ENCODE measurements at regions not wholly inside any gene's neighbourhood (a gene's known extent, or its start where the extent isn't known, plus 50 kb on each side); places are given as distances from the start of the nearest gene placed in this dataset.

GRCh38 chr17:53525590-53525989 lies 297.1 kb upstream of the KIF2B start:
- H2BK5ac ChIP-seq (ENCODE audit: low read depth, low read length, poor library complexity, severe bottlenecking) = no peak overlapping the region
- no peak overlapping the region for H3K9ac ChIP-seq (ENCODE audit: low read length)
- H3K9me3 ChIP-seq (ENCODE audit: control insufficient read depth, low read length) = peaks cover 22% of the 10 kb centered on the region
- H2AFZ ChIP-seq (ENCODE audit: low read depth, low read length) = no peak overlapping the region
- no peak overlapping the region for H2BK12ac ChIP-seq (ENCODE audit: low read length in 2 of 2)
- no peak for DNase-seq
- no peak overlapping the region for H3K4me3 ChIP-seq (ENCODE audit: insufficient read depth in 1 of 2, low read depth in 1 of 2, low read length in 2 of 2)
- H3K27ac ChIP-seq (ENCODE audit: low read length, poor library complexity, severe bottlenecking) = no peak overlapping the region
- H3K18ac ChIP-seq (ENCODE audit: low read depth in 1 of 2, low read length in 2 of 2) = no peak overlapping the region
- H4K91ac ChIP-seq (ENCODE audit: low read length) = no peak overlapping the region
- no peaks in the 10 kb centered on the region for H3K36me3 ChIP-seq (ENCODE audit: control insufficient read depth in 1 of 2, insufficient read depth in 2 of 2, low read depth in 1 of 2, low read length in 2 of 2)
- no peak overlapping the region for H3K14ac ChIP-seq (ENCODE audit: low read length in 2 of 2)
- no peak overlapping the region for H3K23ac ChIP-seq (ENCODE audit: low read length in 2 of 2)
- H2BK15ac ChIP-seq (ENCODE audit: low read depth, poor library complexity, severe bottlenecking) = no peak overlapping the region
- no peak overlapping the region for H3K4me2 ChIP-seq (ENCODE audit: low read length, poor library complexity, severe bottlenecking)
- H2AK5ac ChIP-seq (ENCODE audit: low read length, severe bottlenecking) = no peak overlapping the region
- no peaks in the 10 kb centered on the region for H3K4me1 ChIP-seq (ENCODE audit: control insufficient read depth, insufficient read depth, low read depth, low read length)
- no CpG with 5 or more reads among the region's 2 CpGs for WGBS
- H2BK120ac ChIP-seq (ENCODE audit: low read depth, low read length) = no peak overlapping the region
- H3K4ac ChIP-seq (ENCODE audit: low read depth in 1 of 2, low read length in 2 of 2) = no peak overlapping the region
- no peak overlapping the region for H4K8ac ChIP-seq (ENCODE audit: low read length)
- H3K79me1 ChIP-seq (replicated peaks; ENCODE audit: low read length, poor library complexity, severe bottlenecking) = no peaks in the 10 kb centered on the region
- no peaks in the 10 kb centered on the region for H3K27me3 ChIP-seq (ENCODE audit: control insufficient read depth in 1 of 2, insufficient read depth in 1 of 2, low read length in 2 of 2)

DNA sequence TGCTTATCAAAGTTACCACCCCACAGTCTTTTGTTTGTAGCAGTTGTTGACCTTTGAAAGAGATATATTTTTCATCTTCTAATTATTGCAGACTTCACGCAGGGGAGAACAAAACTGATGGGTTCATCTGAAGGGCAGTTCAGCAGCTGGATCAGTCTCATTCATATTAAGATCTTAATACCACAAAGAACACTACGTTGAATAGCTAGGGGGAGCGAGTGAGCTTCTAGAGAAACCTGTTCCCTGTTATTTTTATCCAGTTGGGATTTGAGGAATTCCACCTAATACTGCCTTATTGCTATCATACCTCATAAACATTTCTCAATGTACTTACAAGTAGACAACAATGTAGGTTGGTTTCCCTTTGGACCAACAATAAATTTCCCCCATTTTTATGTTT lies 306.1 kb upstream of the KIF2B start:
- Histone ChIP-seq H3K4me1 (ENCODE audit: control insufficient read depth, insufficient read depth, low read depth, low read length) (no peaks in the 10 kb centered on the region), H2BK120ac (ENCODE audit: low read depth, low read length) (no peak overlapping the region), H3K4ac (ENCODE audit: low read depth in 1 of 2, low read length in 2 of 2) (no peak overlapping the region), H4K8ac (ENCODE audit: low read length) (no peak overlapping the region), H3K79me1 (replicated peaks; ENCODE audit: low read length, poor library complexity, severe bottlenecking) (no peaks in the 10 kb centered on the region), H2BK15ac (ENCODE audit: low read depth, poor library complexity, severe bottlenecking) (no peak overlapping the region), H2AFZ (ENCODE audit: low read depth, low read length) (no peak overlapping the region), H3K14ac (ENCODE audit: low read length in 2 of 2) (no peak overlapping the region), H3K18ac (ENCODE audit: low read depth in 1 of 2, low read length in 2 of 2) (no peak overlapping the region), H3K9me3 (ENCODE audit: control insufficient read depth, low read length) (peaks cover 17% of the 10 kb centered on the region), H3K4me3 (ENCODE audit: insufficient read depth in 1 of 2, low read depth in 1 of 2, low read length in 2 of 2) (no peak overlapping the region), H2BK12ac (ENCODE audit: low read length in 2 of 2) (no peak overlapping the region), H3K27me3 (ENCODE audit: control insufficient read depth in 1 of 2, insufficient read depth in 1 of 2, low read length in 2 of 2) (no peaks in the 10 kb centered on the region), H3K9ac (ENCODE audit: low read length) (no peak overlapping the region), H3K23ac (ENCODE audit: low read length in 2 of 2) (no peak overlapping the region), H4K91ac (ENCODE audit: low read length) (no peak overlapping the region), H3K27ac (ENCODE audit: low read length, poor library complexity, severe bottlenecking) (no peak overlapping the region), H3K36me3 (ENCODE audit: control insufficient read depth in 1 of 2, insufficient read depth in 2 of 2, low read depth in 1 of 2, low read length in 2 of 2) (no peaks in the 10 kb centered on the region), H2AK5ac (ENCODE audit: low read length, severe bottlenecking) (no peak overlapping the region), H3K4me2 (ENCODE audit: low read length, poor library complexity, severe bottlenecking) (no peak overlapping the region), H2BK5ac (ENCODE audit: low read depth, low read length, poor library complexity, severe bottlenecking) (no peak overlapping the region)
- peak; percentile 5 for DNase-seq
- 13% methylated on average over 3 of the region's 3 CpGs for WGBS

DNA sequence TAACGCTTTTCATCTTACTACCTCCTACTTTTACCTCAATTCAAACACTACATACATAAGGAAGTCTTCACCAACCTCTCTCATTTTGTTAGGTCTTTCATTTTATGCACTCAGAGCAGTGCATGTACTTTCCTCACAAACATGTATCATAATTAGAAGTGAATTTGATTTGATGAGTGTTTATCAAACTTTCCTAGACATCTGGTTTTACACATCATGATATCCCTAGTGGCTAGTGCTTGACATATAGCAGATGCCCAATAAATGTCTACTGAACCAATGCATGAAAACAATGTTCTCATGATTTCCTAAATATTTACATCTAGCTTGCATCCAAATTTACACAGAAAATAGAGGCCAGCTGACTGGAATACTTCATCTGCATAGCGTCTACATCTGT lies 323.4 kb upstream of the KIF2B start:
- Histone ChIP-seq H3K4ac (ENCODE audit: low read depth in 1 of 2, low read length in 2 of 2) (no peak overlapping the region), H3K4me2 (ENCODE audit: low read length, poor library complexity, severe bottlenecking) (no peak overlapping the region), H3K9ac (ENCODE audit: low read length) (no peak overlapping the region), H3K23ac (ENCODE audit: low read length in 2 of 2) (no peak overlapping the region), H4K8ac (ENCODE audit: low read length) (no peak overlapping the region), H3K27ac (ENCODE audit: low read length, poor library complexity, severe bottlenecking) (no peak overlapping the region), H3K27me3 (ENCODE audit: control insufficient read depth in 1 of 2, insufficient read depth in 1 of 2, low read length in 2 of 2) (no peaks in the 10 kb centered on the region), H2BK12ac (ENCODE audit: low read length in 2 of 2) (no peak overlapping the region), H2AK5ac (ENCODE audit: low read length, severe bottlenecking) (no peak overlapping the region), H2BK15ac (ENCODE audit: low read depth, poor library complexity, severe bottlenecking) (no peak overlapping the region), H3K18ac (ENCODE audit: low read depth in 1 of 2, low read length in 2 of 2) (no peak overlapping the region), H2AFZ (ENCODE audit: low read depth, low read length) (no peak overlapping the region), H3K4me3 (ENCODE audit: insufficient read depth in 1 of 2, low read depth in 1 of 2, low read length in 2 of 2) (no peak overlapping the region), H2BK5ac (ENCODE audit: low read depth, low read length, poor library complexity, severe bottlenecking) (no peak overlapping the region), H3K9me3 (ENCODE audit: control insufficient read depth, low read length) (no peaks in the 10 kb centered on the region), H3K79me1 (replicated peaks; ENCODE audit: low read length, poor library complexity, severe bottlenecking) (no peaks in the 10 kb centered on the region), H3K4me1 (ENCODE audit: control insufficient read depth, insufficient read depth, low read depth, low read length) (no peaks in the 10 kb centered on the region), H3K14ac (ENCODE audit: low read length in 2 of 2) (no peak overlapping the region), H2BK120ac (ENCODE audit: low read depth, low read length) (no peak overlapping the region), H3K36me3 (ENCODE audit: control insufficient read depth in 1 of 2, insufficient read depth in 2 of 2, low read depth in 1 of 2, low read length in 2 of 2) (no peaks in the 10 kb centered on the region), H4K91ac (ENCODE audit: low read length) (no peak overlapping the region)
- no CpG with 5 or more reads among the region's 2 CpGs for WGBS
- DNase-seq = peak; percentile 17

- no peaks in the 10 kb centered on the region for H3K9me3 ChIP-seq (ENCODE audit: control insufficient read depth, low read length)
- H2BK5ac ChIP-seq (ENCODE audit: low read depth, low read length, poor library complexity, severe bottlenecking) = no peak overlapping the region
- H2BK12ac ChIP-seq (ENCODE audit: low read length in 2 of 2) = no peak overlapping the region
- no peak for DNase-seq
- no peak overlapping the region for H4K91ac ChIP-seq (ENCODE audit: low read length)
- no peak overlapping the region for H3K14ac ChIP-seq (ENCODE audit: low read length in 2 of 2)
- no peak overlapping the region for H2BK15ac ChIP-seq (ENCODE audit: low read depth, poor library complexity, severe bottlenecking)
- no peak overlapping the region for H3K18ac ChIP-seq (ENCODE audit: low read depth in 1 of 2, low read length in 2 of 2)
- H3K36me3 ChIP-seq (ENCODE audit: control insufficient read depth in 1 of 2, insufficient read depth in 2 of 2, low read depth in 1 of 2, low read length in 2 of 2) = no peaks in the 10 kb centered on the region
- H2AK5ac ChIP-seq (ENCODE audit: low read length, severe bottlenecking) = no peak overlapping the region
- no peaks in the 10 kb centered on the region for H3K27me3 ChIP-seq (ENCODE audit: control insufficient read depth in 1 of 2, insufficient read depth in 1 of 2, low read length in 2 of 2)
- no peak overlapping the region for H3K27ac ChIP-seq (ENCODE audit: low read length, poor library complexity, severe bottlenecking)
- no peaks in the 10 kb centered on the region for H3K79me1 ChIP-seq (replicated peaks; ENCODE audit: low read length, poor library complexity, severe bottlenecking)
- H4K8ac ChIP-seq (ENCODE audit: low read length) = no peak overlapping the region
- no peaks in the 10 kb centered on the region for H3K4me1 ChIP-seq (ENCODE audit: control insufficient read depth, insufficient read depth, low read depth, low read length)
- H2AFZ ChIP-seq (ENCODE audit: low read depth, low read length) = no peak overlapping the region
- no peak overlapping the region for H3K4me2 ChIP-seq (ENCODE audit: low read length, poor library complexity, severe bottlenecking)
- no peak overlapping the region for H3K23ac ChIP-seq (ENCODE audit: low read length in 2 of 2)
- no CpG with 5 or more reads among the region's 1 CpG for WGBS
- no peak overlapping the region for H3K4me3 ChIP-seq (ENCODE audit: insufficient read depth in 1 of 2, low read depth in 1 of 2, low read length in 2 of 2)
- H3K4ac ChIP-seq (ENCODE audit: low read depth in 1 of 2, low read length in 2 of 2) = no peak overlapping the region
- no peak overlapping the region for H2BK120ac ChIP-seq (ENCODE audit: low read depth, low read length)
- no peak overlapping the region for H3K9ac ChIP-seq (ENCODE audit: low read length)
These were observed 326.4 kb upstream of the KIF2B start for GRCh38 chr17:53496356-53496755.

Data from mesenchymal stem cell (in vitro differentiated cells and primary cell).